Stimulated activated CD4-positive, alpha-beta T cell treated with anti-CD3 and anti-CD28 coated beads, Interleukin-4, amount 100 ng/mL, for 24 hours (primary cell): ENCODE measurements at regions not wholly inside any gene's neighbourhood (a gene's known extent, or its start where the extent isn't known, plus 50 kb on each side); places are given as distances from the start of the nearest gene placed in this dataset.
"Not testable (repeated sequence)": the region's sequence is repeated elsewhere in the genome, so short reads cannot be mapped to it uniquely, and the experiment has no call there.

Source experiments
- DNase-seq: peaks from one replicate; pipeline ENCODE4 v3.0.0-alpha.2; 2020

DNA sequence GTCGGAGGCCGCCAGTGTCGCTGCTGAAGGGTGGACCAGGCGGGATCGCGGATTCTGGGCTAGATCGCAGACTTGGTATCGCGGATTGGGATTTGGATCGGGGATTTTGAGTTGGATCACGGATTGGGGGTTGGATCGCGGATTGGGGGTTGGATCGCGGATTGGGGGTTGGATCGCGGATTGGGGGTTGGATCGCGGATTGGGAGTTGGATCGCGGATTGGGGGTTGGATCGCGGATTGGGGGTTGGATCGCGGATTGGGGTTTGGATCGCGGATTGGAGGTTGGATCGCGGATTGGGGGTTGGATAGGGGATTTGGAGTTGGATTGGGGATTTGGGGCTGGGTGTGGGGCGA is 93.1 kb upstream of the THOC3 start:
- not testable (repeated sequence) for DNase-seq

DNA sequence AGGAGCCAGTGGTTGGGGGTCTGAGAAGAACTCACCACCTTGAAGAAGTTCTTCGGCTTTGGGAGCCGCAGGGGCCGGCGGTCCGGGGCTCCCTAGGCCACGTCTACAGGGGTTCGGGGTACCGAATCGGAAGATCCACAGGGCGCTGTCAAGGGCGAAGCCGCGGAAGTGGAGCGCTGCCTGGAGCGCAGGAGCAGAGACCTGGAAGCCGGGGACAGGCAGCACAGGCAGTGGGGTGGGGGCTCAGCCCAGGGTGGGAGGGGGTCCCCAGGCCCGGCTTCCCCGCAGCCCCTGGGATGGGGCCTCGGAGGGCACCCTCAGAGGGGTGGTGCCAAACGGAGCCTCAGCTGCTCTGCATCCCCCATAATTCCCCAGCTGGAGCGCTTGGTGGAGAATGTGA is 93.5 kb upstream of the THOC3 start:
- DNase-seq: not testable (repeated sequence)

DNA sequence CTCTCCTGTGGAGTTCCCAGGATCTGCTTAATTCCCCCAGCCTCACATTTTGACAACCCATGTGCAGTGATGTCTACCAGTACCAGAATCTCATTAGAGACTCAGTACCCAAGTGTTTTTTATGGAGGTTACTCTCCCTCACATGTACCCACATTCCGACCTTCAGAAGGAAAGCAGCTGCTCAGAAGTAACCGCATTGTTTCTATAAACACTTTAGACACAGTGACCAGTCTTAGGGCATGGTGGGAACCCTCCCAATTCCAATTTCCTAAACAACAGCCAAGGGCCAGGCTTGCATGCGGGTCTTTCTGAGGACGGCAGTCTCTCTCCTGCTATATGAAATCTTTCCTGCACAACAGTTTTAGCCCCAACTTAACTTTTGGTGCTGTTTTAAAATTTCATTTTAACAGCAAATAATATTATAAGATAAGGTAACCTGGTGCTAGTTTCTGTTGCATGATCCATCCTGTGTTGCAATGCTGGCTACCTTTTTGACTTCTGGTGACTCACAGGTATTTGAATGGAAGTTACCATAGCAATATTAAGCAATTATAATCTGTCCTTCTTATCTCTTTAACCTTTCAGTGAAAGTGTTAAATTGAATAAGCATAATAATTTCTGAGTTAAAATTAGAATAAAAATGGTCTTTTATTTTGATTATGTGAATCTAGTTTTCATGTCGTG is 98.3 kb upstream of the THOC3 start:
- not testable (repeated sequence) for DNase-seq

DNA sequence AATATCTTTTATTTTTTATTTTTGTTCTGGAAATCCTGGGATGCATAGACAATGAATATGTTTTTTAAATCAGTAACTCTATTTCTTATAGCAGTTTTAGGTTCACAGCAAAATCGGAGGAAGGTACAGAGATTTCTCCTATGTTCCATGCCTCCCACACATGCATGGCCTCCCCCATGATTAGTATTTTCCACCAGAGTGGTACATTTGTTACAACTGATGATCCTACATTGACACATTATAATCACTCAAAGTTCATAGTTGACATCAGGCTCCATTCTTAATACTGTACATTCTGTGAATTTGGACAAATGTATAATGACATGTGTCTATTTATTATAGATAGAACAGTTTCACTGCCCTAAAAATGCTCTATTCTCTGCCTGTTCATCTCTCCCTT is 99.0 kb upstream of the THOC3 start:
- peak; percentile 20 for DNase-seq

DNA sequence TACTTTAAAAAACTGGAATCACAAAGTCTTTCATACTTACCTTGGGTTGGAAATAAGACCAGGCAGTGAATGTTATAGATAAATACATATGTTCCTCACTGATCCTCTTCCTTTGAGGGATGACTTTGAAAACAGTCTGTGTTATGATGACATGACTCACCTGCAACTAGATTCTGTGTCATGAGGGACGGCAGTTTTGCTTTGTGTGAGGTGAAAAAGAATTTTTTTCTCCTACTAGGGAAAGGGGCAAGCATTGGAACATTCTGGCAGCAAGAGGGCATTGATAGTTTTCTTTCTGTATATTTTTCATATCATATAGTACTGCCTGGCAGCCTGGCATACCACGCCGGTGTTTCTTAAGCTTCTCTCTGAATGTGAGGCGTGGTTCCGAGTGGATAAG is 99.8 kb upstream of the THOC3 start:
- DNase-seq: peak; percentile 39

DNA sequence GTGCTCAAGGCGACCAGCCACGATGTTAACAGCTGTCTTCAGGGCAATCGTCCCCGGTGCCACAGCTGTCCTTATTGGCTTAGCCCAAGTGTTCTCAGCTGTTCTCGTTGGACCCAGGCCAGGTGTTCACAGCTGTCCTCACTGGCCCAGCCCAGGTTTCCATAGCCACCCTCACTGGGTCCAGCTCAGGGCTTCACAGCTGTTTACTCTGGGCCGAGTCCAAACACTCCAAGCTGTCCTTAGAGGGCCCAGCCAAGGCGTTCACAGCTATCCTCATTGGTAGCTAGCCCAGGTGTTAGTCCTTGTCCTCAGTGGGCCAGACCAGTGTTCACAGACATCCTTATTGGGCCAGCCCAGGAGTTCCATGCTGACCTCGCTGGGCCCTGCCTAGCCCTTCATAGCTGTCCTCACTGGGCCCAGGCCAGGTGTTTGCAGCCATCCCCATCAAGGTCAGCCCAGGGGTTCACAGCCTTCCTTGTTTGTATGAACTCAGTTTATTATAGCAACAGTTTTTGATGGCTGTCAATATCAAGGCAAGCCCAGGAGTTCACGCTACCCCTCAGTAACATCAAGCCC is 106.0 kb upstream of the THOC3 start:
- DNase-seq: not testable (repeated sequence)

DNA sequence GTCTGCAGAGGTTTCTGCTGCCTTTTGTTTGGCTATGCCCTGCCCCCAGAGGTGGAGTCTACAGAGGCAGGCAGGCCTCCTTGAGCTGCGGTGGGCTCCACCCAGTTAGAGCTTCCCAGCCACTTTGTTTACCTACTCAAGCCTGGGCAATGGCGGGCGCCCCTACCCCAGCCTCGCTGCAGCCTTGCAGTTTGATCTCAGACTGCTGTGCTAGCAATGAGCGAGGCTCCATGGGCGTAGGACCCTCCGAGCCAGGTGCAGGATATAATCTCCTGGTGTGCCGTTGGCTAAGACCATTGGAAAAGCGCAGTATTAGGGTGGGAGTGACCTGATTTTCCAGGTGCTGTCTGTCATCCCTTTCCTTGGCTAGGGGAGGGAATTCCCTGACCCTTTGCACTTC is 115.6 kb upstream of the THOC3 start:
- not testable (repeated sequence) for DNase-seq

DNA sequence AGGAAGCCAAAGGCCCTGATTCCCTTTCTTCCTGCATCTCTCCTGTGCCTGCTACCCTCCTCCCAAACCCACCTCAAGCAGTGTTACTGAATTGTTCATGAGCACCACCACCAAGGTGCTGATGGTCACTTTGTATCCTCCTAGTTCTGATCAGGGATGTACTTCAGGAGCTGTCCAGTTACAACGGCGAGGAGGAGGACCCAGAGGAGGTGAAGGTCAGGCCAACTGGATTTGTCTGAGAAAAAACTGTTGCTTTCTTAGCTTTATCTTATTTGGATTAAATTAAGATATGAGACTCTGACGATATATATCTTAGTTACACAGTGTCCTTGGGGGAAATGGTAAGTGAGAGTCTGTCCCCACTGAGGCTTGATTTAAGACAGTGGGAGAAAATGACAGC is 135.0 kb upstream of the THOC3 start:
- DNase-seq: not testable (repeated sequence)

DNA sequence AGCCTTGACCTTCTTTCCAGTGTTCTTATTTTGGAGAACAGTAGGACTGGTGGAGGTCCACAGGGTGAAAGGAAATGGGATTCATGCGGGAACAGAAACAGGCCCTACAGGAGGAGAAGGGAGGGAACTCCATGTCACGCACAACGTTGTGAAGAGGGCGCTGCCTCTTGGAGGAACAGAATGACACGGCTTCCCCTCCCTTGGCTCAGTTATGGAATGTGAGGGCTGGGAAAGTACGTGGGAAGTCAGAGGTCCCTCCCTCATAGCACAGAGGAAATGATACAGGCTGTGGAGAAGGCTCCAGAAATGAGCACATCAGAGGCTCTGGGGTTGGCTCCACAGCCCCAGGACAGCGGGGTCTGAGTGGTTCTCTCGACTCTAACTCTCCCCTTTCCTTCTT is 125.3 kb upstream of the SIMC1 start:
- not testable (repeated sequence) for DNase-seq

DNA sequence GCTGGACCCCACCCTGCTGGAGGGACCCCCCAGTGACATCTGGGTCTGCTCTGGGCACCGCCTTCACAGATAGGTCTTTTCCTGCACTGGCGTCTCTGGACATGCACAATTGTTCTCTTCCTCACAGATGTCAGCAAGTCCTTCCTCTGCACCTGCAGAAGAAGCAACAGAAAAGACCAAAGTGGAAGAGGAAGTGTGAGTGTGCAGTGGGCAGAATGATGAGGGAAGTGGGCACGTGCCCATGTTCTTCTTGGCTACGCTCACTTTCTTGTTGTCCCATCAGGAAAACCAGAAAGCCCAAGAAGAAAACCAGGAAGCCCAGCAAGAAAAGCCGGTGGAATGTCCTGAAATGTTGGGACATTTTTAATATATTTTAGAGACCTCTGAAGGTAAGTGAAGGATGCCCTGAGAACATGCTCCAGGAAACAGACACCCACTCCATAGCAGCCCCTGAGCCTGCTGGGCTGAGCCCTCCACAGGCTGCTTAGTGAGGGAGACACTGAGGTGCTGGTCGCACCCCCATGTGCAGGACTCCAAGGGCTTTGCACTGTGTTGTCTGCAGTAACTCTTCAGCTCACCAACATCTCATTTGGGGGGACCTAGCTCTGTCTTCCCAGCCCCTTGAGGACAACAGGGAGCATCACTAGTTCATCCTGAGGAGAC is 124.4 kb upstream of the SIMC1 start:
- not testable (repeated sequence) for DNase-seq

DNA sequence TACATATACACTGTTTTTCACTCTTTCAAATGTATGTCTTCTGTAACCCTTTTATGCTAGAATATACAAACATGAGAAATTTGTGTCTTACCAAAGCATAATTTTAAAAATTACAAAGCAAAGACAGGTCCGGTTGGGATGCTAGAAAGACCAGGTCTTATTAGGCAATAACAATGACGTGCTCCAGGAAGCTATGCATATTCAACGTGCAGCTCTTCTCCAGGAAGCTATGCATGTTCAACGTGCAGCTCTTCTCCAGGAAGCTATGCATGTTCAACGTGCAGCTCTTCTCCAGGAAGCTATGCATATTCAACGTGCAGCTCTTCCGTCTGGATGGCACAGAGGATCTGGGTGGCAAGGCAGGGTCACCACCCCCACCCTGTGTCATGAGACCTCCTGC is 123.4 kb upstream of the SIMC1 start:
- DNase-seq: not testable (repeated sequence)

DNA sequence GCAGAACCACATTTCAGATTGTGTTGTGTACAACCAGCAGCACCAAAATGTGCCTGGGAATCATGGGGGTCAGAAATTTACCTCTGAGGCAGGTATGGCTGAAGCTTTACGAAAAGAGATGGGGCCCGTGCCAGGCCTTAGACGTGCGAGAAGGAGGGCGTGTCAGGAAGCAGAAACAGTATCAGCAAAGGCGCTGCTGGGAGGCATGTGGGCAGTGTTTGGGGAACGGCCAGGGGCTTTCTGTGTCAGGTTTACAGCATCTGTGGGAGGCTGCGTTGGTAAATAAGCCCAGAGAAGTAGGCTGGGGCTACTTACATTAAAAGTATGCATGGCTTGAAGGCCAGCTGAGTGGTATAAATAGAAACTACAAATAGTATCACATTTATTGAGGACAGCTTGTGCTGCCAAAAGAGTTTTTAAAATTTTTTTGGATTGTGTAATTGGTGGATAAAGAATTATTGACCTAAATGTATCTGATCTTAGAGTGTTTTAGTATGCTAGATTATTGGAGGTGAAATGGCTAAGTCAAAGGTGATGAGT is 120.5 kb upstream of the SIMC1 start:
- not testable (repeated sequence) for DNase-seq

DNA sequence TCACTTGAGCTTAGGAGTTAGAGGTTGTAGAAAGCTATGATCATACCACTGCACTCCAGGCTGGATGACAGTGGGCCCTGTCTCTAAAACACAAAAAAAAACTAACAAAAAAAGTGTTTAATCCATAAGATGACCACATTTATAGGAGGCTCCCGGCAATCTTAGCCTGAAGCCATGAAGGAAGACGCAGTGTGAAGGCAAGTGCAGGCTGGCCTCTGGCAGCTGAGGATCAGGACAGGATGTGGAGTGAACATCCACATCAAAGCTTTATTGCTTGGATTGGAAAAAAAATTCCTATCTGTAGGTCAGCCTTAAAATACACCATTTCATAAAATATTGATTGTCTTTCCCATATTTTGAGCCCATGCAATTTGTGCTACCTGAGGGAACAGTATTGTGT is 115.9 kb upstream of the SIMC1 start:
- DNase-seq: not testable (repeated sequence)

DNA sequence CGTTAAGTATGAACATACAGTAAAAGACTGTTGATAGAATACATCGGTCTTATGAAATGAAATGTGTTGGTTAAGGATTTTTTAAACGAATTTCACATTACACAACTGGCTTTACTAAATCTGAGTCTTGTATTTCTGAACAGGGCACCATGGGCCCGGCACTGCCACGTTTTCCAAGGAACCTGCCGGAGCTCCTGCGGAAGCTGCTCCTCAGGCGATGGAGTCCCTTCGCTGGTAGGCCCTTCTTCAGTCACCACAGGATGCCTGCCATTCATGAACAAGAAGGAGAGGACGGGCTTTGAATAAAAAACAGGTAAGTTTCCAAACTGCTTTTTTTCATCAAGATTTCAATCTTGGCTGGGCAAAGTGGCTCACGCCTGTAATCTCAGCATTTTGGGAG is 114.1 kb upstream of the SIMC1 start:
- DNase-seq: not testable (repeated sequence)

DNA sequence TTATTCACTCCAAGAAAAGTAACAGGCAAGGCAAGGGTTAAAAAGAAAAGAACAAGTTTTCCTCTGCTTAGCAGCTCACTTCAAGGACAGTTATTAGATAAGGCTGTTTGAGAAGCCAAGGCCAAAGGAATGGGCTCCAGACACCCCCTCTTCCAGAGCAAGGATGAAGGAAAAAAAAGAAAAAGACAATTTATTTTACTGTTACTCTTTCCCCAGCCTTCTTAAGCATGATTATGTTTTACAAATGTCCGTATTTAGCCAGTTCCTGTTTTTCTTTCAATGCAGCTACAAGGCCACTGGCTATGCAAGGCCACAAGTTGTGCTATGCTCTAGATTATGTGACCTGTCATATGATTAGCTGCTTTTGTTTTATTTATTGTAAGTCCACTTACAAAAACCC is 106.5 kb upstream of the SIMC1 start:
- no peak for DNase-seq

DNA sequence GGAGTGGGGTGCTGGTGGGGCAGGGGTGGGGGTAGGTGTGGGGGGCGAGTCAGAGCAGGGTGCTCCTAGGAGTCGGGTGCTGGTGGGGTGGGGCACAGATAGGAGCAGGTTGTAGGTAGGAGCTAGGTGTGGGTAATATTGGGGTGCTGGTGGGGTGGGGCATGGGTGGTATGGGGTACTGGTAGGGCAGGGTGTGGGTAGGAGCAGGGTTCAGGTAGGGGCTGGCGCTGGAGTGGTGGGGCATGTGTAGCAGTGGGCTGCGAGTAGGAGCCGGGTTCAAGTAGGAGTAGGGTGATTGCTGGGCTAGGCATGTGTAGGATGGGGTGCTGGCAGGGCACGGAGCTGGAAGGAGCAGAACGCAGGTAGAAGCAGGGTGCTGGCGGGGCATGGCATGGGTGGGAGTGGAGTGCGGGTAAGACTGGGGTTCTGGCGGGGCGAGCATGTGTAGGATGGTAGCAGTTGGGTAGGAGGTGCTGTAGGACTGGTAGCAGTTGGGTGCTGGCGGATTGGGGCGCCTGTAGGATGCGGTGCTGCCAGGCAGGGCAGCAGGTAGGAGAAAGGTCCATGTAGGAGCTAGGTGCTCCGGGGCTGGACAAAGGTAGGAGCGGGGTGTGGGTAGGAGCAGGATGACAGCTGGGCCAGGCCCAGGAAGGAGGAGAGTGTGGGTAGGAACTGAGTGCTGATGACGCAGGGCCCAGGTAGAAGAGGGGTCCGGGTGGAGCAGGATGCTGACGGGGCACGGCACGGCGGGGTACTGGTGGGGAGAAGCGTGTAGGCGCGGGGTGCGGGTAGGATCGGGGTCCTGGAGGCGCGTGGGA is 105.5 kb upstream of the SIMC1 start:
- no peak for DNase-seq

DNA sequence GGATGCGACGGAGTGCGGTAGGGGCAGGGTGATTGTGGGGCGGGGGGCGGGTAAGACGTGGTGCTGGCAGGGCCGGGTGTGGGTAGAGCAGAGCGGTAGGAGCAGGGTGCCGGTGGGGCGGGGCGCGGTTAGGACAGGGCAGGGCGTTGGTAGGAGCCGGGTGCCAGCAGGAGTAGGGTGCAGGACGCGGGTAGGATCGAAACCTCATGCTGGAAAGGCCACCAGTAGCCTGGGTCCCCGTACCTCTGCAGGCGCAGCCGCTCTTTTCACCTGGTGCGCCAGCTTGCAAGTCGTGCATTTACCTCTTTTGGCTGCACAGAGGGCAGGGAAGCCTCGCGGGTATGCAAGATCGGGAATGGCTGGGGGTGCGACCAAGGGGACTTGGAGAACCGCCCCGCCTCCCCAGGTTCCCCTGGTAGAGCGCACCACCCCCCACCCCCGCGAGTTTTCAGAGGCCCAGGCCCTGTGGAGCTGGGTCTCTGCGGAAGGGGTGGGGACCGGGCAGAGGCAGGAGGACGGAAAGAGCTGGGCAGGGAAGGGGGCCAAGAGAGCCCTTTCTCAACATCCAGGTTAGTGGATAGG is 104.8 kb upstream of the SIMC1 start:
- DNase-seq: no peak

DNA sequence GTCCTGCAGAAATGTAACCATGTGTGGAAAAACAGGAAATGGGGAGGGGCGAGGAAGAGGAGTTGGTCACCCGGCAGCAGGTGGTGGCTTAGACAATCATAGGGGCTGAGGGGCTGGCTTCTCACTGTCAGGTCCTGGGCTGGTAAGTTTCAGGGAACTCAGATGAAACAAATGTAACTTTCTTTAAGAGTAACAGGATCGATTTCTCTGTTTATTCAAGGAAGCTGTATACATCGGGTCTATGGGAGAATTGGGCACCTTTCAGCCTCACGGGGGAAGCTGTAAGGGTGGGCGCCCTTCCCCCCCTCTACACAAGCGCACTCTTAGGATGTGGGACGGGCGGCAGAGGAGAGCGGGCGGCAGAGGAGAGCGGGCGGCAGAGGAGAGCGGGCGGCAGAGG is 104.3 kb upstream of the SIMC1 start:
- no peak for DNase-seq

DNA sequence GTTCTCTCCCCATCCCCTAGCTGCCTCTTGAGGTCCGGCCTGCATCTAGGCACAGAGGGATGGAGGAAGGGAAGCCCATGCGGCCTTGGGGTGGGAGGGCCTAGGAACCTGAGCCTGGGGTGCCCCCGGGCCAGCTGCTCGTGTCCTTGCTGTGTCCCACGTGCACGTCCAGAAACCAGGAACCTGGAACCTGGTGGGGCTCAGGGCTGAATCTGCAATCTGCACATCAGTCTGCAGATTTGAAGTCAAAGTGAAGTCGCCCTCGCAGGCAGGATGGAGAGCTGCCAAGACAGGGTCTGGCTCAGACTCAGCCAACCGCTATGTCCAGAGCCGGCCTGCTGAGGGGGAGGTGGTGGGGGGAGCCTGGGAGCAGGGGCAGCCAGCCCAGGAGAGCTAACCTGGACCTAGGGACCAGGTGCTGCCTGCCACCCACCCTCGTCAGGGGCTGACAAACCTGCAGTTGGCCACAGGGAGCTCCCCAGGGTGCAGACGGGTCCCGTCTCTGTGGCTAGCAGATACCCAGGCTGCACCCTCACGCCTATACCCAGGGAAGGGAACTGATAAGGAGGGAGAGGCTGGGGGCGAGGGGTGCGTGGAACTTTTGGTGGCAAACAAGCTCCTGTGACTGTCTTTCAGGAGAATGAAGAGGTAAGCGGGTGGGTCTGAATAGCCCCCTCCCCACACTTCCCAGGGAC is 103.5 kb upstream of the SIMC1 start:
- no peak for DNase-seq

DNA sequence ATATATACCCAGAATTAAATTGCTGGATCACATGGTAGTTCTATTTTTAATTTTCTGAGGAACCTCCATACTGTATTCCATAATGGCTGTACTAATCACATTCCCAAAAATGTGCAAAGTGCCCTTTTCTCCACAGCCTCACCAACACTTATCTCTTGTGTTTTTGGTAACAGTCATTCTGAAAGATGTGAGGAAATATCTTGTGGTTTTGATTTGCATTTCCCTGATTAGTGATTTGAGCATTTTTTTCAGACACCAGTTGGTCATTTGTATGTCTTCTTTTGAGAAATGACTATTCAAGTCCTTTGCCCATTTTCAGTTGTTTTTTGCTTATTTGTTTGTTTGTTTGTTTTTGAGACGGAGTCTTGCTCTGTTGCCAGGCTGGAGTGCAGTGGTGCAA is 98.1 kb upstream of the SIMC1 start:
- not testable (repeated sequence) for DNase-seq

DNA sequence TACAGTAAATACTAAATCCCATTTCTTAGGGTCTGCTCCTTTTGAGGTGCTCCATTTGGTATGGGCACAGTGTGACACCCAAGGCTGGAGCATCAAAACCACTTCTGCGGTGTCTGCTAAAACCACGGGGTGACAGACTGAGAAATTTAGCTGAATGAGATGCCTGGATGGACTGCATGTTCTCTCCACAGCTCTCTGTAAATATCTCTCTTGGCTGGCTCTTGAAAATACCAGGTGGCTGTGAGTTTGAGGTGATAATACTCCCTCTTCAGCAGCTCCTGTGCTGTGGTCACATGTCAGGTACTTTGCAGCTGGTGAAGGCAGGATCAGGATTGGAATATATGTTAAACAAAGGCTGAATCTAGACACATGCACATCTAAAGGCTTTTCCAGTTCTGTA is 93.7 kb upstream of the SIMC1 start:
- DNase-seq: no peak

DNA sequence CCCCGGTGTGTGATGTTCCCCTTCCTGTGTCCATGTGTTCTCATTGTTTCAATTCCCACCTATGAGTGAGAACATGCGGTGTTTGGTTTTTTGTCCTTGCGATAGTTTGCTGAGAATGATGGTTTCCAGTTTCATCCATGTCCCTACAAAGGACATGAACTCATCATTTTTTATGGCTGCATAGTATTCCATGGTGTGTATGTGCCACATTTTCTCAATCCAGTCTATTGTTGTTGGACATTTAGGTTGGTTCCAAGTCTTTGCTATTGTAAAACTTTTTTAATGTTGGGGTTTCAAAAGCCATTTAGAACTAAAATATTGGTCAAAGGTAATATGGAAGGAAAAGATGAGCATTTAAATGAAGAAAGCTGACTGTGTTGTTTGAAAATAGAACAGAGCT is 88.3 kb upstream of the SIMC1 start:
- DNase-seq: not testable (repeated sequence)
